Mesenchymal stem cell (in vitro differentiated cells and primary cell): ENCODE measurements at regions not wholly inside any gene's neighbourhood (a gene's known extent, or its start where the extent isn't known, plus 50 kb on each side); places are given as distances from the start of the nearest gene placed in this dataset.

Experiments used
- DNase-seq: peaks from one replicate; pipeline ENCODE4 v3.0.0-alpha.2; 2013
- H2AFZ ChIP-seq: one replicate; pipeline ENCODE4 v1.6.1; 2013; ENCODE audit warnings: low read depth, mild to moderate bottlenecking, control low read depth, inconsistent platforms, low read length, moderate library complexity
- H2AK5ac ChIP-seq: 2 replicates; pipeline ENCODE4 v1.6.1; 2013; ENCODE audit warnings: low read length, moderate library complexity, mild to moderate bottlenecking, inconsistent platforms; ENCODE audit not compliant: severe bottlenecking
- H2BK120ac ChIP-seq: one replicate; pipeline ENCODE4 v1.6.1; 2013; ENCODE audit warnings: low read depth, mild to moderate bottlenecking, inconsistent platforms, low read length, moderate library complexity
- H2BK12ac ChIP-seq, 2 experiments: one replicate each; pipeline ENCODE4 v1.6.1; 2013; ENCODE audit warnings: inconsistent platforms in 2 of 2, low read length in 2 of 2, mild to moderate bottlenecking in 2 of 2, moderate library complexity in 2 of 2, control low read depth in 1 of 2
- H2BK15ac ChIP-seq: one replicate; pipeline ENCODE4 v1.6.1; 2013; ENCODE audit warnings: mild to moderate bottlenecking, low read depth, inconsistent platforms; ENCODE audit not compliant: poor library complexity, severe bottlenecking
- H2BK5ac ChIP-seq: 2 replicates; pipeline ENCODE4 v1.6.1; 2013; ENCODE audit warnings: low read depth, mild to moderate bottlenecking, low read length, control low read depth, inconsistent platforms; ENCODE audit not compliant: poor library complexity, severe bottlenecking
- H3K14ac ChIP-seq, 2 experiments: one replicate each; pipeline ENCODE4 v1.6.1; 2013; ENCODE audit warnings: inconsistent platforms in 2 of 2, low read length in 2 of 2, control low read depth in 1 of 2, mild to moderate bottlenecking in 1 of 2, moderate library complexity in 1 of 2
- H3K18ac ChIP-seq, 2 experiments: one replicate each; pipeline ENCODE4 v1.6.1; 2013; ENCODE audit warnings: inconsistent platforms in 2 of 2, low read length in 2 of 2, control low read depth in 1 of 2, low read depth in 1 of 2, mild to moderate bottlenecking in 1 of 2
- H3K23ac ChIP-seq, 2 experiments: one replicate each; pipeline ENCODE4 v1.6.1; 2013; ENCODE audit warnings: inconsistent platforms in 2 of 2, low read length in 2 of 2, mild to moderate bottlenecking in 2 of 2, moderate library complexity in 2 of 2, control low read depth in 1 of 2
- H3K27ac ChIP-seq: 2 replicates; pipeline ENCODE4 v1.5.1; 2013; ENCODE audit warnings: mild to moderate bottlenecking, moderate library complexity, low read length, control low read depth, inconsistent platforms; ENCODE audit not compliant: poor library complexity, severe bottlenecking
- H3K27me3 ChIP-seq, 2 experiments: 2 replicates each; pipeline versions ENCODE4 v1.6.1 to v1.7.0; 2013; ENCODE audit warnings: low read length in 2 of 2, mild to moderate bottlenecking in 2 of 2, moderate library complexity in 2 of 2, control low read depth in 1 of 2, inconsistent platforms in 1 of 2; ENCODE audit not compliant: control insufficient read depth in 1 of 2, insufficient read depth in 1 of 2
- H3K36me3 ChIP-seq, 2 experiments: 2 replicates each; pipeline versions ENCODE4 v1.6.1 to v1.7.0; 2013; ENCODE audit warnings: low read length in 2 of 2, control low read depth in 1 of 2, inconsistent platforms in 1 of 2, low read depth in 1 of 2, mild to moderate bottlenecking in 1 of 2; ENCODE audit not compliant: insufficient read depth in 2 of 2, control insufficient read depth in 1 of 2
- H3K4ac ChIP-seq, 2 experiments: one replicate each; pipeline ENCODE4 v1.6.1; 2013; ENCODE audit warnings: inconsistent platforms in 2 of 2, low read length in 2 of 2, mild to moderate bottlenecking in 2 of 2, moderate library complexity in 2 of 2, control low read depth in 1 of 2, low read depth in 1 of 2
- H3K4me1 ChIP-seq: 2 replicates; pipeline ENCODE4 v1.6.1; 2013; ENCODE audit warnings: low read depth, low read length, control low read depth; ENCODE audit not compliant: control insufficient read depth, insufficient read depth
- H3K4me2 ChIP-seq: 2 replicates; pipeline ENCODE4 v1.6.1; 2013; ENCODE audit warnings: low read length, mild to moderate bottlenecking, inconsistent platforms; ENCODE audit not compliant: poor library complexity, severe bottlenecking
- H3K4me3 ChIP-seq, 2 experiments: 2 replicates each; pipeline versions ENCODE4 v1.5.1 to v1.7.0; 2013; ENCODE audit warnings: low read length in 2 of 2, mild to moderate bottlenecking in 2 of 2, control low read depth in 1 of 2, low read depth in 1 of 2; ENCODE audit not compliant: insufficient read depth in 1 of 2
- H3K79me1 ChIP-seq: replicated peaks from 2 replicates; pipeline ENCODE4 v1.6.1; 2013; ENCODE audit warnings: mild to moderate bottlenecking, control low read depth, low read length, inconsistent platforms; ENCODE audit not compliant: poor library complexity, severe bottlenecking
- H3K9ac ChIP-seq: 2 replicates; pipeline ENCODE4 v1.7.0; 2013; ENCODE audit warnings: mild to moderate bottlenecking, low read length, moderate library complexity
- H3K9me3 ChIP-seq: 2 replicates; pipeline ENCODE4 v1.7.0; 2013; ENCODE audit warnings: mild to moderate bottlenecking, low read length; ENCODE audit not compliant: control insufficient read depth
- H4K8ac ChIP-seq: one replicate; pipeline ENCODE4 v1.6.1; 2013; ENCODE audit warnings: inconsistent platforms, mild to moderate bottlenecking, low read length, moderate library complexity
- H4K91ac ChIP-seq: one replicate; pipeline ENCODE4 v1.6.1; 2013; ENCODE audit warnings: mild to moderate bottlenecking, low read length, inconsistent platforms
- WGBS: methylation state at CpG from one replicate; pipeline ENCODE4 v1.1.7; 2013; ENCODE audit warnings: mixed read lengths; 5-methylcytosine and 5-hydroxymethylcytosine counted together

- Histone ChIP-seq H3K14ac (no peak overlapping the region), H3K9me3 (no peaks in the 10 kb centered on the region), H3K36me3 (no peaks in the 10 kb centered on the region), H2BK120ac (no peak overlapping the region), H3K4me3 (no peak overlapping the region), H3K4me1 (no peaks in the 10 kb centered on the region), H3K4ac (no peak overlapping the region), H3K23ac (no peak overlapping the region), H3K27me3 (no peaks in the 10 kb centered on the region), H3K9ac (no peak overlapping the region), H2AFZ (no peak overlapping the region), H3K79me1 (no peaks in the 10 kb centered on the region), H2BK12ac (no peak overlapping the region), H4K8ac (no peak overlapping the region), H4K91ac (no peak overlapping the region), H2BK5ac (no peak overlapping the region), H3K18ac (no peak overlapping the region), H2AK5ac (no peak overlapping the region), H2BK15ac (no peak overlapping the region), H3K27ac (no peak overlapping the region), H3K4me2 (no peak overlapping the region)
- peak; percentile 8 for DNase-seq
Measured at GRCh38 chr4:119858176-119858575, 208.5 kb downstream of the MAD2L1 start.

- H3K79me1 ChIP-seq, result no peaks in the 10 kb centered on the region
- H3K9ac ChIP-seq, result no peak overlapping the region
- no peak overlapping the region for H3K23ac ChIP-seq
- no peak overlapping the region for H3K4me3 ChIP-seq
- no peak overlapping the region for H2BK120ac ChIP-seq
- WGBS, result 100% methylated on average over 1 of the region's 1 CpG
- no peaks in the 10 kb centered on the region for H3K36me3 ChIP-seq
- no peak overlapping the region for H2BK5ac ChIP-seq
- H2AFZ ChIP-seq, result no peak overlapping the region
- no peak overlapping the region for H3K18ac ChIP-seq
- H2BK12ac ChIP-seq, result no peak overlapping the region
- no peak overlapping the region for H2BK15ac ChIP-seq
- no peak overlapping the region for H3K14ac ChIP-seq
- no peaks in the 10 kb centered on the region for H3K4me1 ChIP-seq
- H3K4ac ChIP-seq, result no peak overlapping the region
- no peak overlapping the region for H3K27ac ChIP-seq
- H4K91ac ChIP-seq, result no peak overlapping the region
- H3K4me2 ChIP-seq, result no peak overlapping the region
- no peaks in the 10 kb centered on the region for H3K27me3 ChIP-seq
- no peak overlapping the region for H4K8ac ChIP-seq
- H3K9me3 ChIP-seq, result no peaks in the 10 kb centered on the region
- no peak for DNase-seq
- no peak overlapping the region for H2AK5ac ChIP-seq
Measured at GRCh38 chr4:119854364-119854763, 212.3 kb downstream of the MAD2L1 start.

- Histone ChIP-seq H2BK12ac (no peak overlapping the region), H3K4me3 (no peak overlapping the region), H2BK5ac (no peak overlapping the region), H3K4me2 (no peak overlapping the region), H3K36me3 (no peaks in the 10 kb centered on the region), H3K27me3 (no peaks in the 10 kb centered on the region), H3K4me1 (no peaks in the 10 kb centered on the region), H3K18ac (no peak overlapping the region), H3K14ac (no peak overlapping the region), H2BK15ac (no peak overlapping the region), H2AK5ac (no peak overlapping the region), H3K4ac (no peak overlapping the region), H3K9me3 (no peaks in the 10 kb centered on the region), H4K8ac (no peak overlapping the region), H3K27ac (no peak overlapping the region), H4K91ac (no peak overlapping the region), H3K23ac (no peak overlapping the region), H2BK120ac (no peak overlapping the region), H2AFZ (no peak overlapping the region), H3K79me1 (no peaks in the 10 kb centered on the region), H3K9ac (no peak overlapping the region)
- no peak for DNase-seq
- WGBS, result no CpG with 5 or more reads among the region's 2 CpGs
Measured at GRCh38 chr4:119851649-119852048, 215.0 kb downstream of the MAD2L1 start.

- Histone ChIP-seq H3K27me3 (no peaks in the 10 kb centered on the region), H3K36me3 (no peaks in the 10 kb centered on the region), H4K91ac (no peak overlapping the region), H3K27ac (no peak overlapping the region), H2BK15ac (no peak overlapping the region), H3K4me2 (no peak overlapping the region), H3K9me3 (peaks cover 5% of the 10 kb centered on the region), H3K4ac (no peak overlapping the region), H2BK5ac (no peak overlapping the region), H2AK5ac (no peak overlapping the region), H3K9ac (no peak overlapping the region), H3K23ac (no peak overlapping the region), H3K18ac (no peak overlapping the region), H2BK12ac (no peak overlapping the region), H2AFZ (no peak overlapping the region), H3K4me3 (no peak overlapping the region), H3K4me1 (no peaks in the 10 kb centered on the region), H3K14ac (no peak overlapping the region), H3K79me1 (no peaks in the 10 kb centered on the region), H4K8ac (no peak overlapping the region), H2BK120ac (no peak overlapping the region)
- no peak for DNase-seq
Measured at GRCh38 chr4:119841361-119841760, 212.8 kb upstream of the PDE5A start.
